ENCODE measurements at regions not wholly inside any gene's neighbourhood (a gene's known extent, or its start where the extent isn't known, plus 50 kb on each side); places are given as distances from the start of the nearest gene placed in this dataset.

DNA sequence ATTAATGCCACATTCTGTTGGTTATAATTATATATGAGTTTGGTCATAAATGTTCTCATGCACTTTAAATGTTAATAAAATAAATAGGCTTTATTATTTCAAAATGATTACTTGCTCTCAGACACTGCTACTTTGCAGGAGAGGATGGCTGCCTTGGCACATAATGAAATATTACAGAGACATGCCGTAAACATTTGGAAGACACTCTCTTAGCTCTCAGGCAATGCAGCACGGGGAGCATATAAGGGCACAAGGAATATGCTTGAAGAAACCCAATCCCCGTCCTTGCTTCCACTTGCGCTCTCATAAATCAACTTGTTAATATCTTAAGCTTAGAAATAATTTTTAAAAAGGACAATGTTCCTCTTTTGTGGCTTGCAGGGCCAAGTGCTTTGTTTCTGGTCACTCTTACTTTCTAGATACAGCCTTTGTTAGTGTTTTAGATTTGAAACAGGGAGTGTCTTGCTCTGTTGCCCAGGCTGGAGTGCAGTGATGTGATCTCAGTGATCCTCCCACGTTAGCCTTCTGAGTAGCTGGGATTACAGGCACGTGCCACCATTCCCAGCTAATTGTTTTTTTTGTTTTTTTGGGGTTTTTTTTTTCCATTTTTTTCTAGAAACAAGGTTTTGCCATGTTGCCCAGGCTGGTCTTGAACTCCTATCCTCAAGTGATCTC, 445.0 kb downstream of the SPRY1 start:
- TF ChIP-seq, protein P1, sequence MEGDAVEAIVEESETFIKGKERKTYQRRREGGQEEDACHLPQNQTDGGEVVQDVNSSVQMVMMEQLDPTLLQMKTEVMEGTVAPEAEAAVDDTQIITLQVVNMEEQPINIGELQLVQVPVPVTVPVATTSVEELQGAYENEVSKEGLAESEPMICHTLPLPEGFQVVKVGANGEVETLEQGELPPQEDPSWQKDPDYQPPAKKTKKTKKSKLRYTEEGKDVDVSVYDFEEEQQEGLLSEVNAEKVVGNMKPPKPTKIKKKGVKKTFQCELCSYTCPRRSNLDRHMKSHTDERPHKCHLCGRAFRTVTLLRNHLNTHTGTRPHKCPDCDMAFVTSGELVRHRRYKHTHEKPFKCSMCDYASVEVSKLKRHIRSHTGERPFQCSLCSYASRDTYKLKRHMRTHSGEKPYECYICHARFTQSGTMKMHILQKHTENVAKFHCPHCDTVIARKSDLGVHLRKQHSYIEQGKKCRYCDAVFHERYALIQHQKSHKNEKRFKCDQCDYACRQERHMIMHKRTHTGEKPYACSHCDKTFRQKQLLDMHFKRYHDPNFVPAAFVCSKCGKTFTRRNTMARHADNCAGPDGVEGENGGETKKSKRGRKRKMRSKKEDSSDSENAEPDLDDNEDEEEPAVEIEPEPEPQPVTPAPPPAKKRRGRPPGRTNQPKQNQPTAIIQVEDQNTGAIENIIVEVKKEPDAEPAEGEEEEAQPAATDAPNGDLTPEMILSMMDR (conservative IDR thresholded peaks at IDR 0.05): no peak
- TF ChIP-seq ZFX (IDR thresholded peaks at IDR 0.05): no peak
